ENCODE measurements at regions not wholly inside any gene's neighbourhood (a gene's known extent, or its start where the extent isn't known, plus 50 kb on each side); places are given as distances from the start of the nearest gene placed in this dataset.

DNA sequence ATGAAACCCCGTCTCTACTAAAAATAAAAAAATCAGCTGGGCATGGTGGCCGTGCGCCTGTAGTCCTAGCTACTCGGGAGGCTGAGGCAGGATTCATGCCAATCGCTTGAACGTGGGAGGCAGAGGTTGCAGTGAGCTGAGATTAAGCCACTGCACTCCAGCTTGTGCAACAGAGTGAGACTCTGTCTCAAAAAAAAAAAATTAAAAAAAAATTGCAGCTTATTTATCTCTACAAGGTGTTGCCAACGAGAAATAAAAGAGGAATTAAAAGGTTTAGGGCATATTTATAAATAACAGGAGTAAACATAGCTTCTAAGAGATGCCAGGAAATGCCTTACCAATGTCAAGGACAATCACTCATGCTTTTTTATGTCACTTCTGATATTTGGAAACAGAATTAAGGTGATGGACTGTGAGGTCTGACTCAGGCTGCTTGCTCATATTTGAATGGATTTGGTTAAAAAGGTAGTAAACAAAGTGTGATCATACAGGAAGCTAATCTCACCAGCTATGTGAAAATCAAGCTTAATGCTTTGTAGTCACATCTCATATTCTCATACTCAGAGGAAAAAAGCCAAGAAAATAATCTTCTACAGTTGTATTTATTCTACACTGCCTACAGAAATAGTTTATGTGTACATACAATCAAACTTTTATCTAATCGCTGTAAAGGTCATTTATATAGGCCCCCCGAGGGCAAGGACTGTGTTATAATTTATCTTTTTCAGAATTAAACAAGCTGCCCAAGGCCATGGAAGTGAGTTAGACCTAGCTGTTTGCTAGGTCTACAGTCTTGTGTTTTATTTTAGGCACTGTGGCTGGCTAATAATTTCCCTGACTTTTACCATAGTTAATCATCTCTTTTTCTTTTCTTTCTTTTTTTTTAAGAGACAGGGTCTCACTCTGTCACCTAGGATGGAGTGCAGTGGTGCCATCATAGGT, 61.1 kb upstream of the RBMX start:
- TF ChIP-seq CTCF (conservative IDR thresholded peaks at IDR 0.05; ENCODE audit: low read length) (no peak), EZH2phosphoT487 (IDR thresholded peaks at IDR 0.05; ENCODE audit: borderline replicate concordance, low read depth, low read length) (no peak)
